TTC549 (cell line): ENCODE measurements at regions not wholly inside any gene's neighbourhood (a gene's known extent, or its start where the extent isn't known, plus 50 kb on each side); places are given as distances from the start of the nearest gene placed in this dataset.

ENCODE experiments used
- FAIRE-seq: peaks from 2 replicates; lab custom pipeline; 2012; peaks lifted over from hg19 to GRCh38; lab: Jason Lieb, UNC

DNA sequence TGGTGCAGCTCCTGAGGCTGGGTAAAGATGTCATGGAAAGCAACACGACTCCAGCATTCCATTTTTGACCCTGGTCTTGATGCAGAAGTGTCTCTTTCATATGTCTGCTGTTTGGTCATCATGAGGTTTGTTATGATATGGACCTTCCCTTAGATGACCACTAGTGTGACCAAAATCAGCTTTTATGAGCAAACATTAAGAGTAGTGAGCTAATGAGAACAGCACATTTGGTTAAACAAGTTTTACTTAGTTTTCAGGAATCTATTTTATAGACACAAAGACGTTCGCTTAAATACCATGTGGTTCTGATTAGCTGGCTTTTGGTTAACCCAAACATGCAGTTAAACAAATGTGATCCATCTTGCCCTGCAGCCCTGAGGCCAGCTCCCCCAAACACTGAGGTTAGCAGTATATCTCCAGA is 56.7 kb upstream of the ACTBL2 start:
- no peak for FAIRE-seq

GRCh38 chr5:57538341-57538955 is 55.8 kb upstream of the ACTBL2 start:
- no peak for FAIRE-seq

DNA sequence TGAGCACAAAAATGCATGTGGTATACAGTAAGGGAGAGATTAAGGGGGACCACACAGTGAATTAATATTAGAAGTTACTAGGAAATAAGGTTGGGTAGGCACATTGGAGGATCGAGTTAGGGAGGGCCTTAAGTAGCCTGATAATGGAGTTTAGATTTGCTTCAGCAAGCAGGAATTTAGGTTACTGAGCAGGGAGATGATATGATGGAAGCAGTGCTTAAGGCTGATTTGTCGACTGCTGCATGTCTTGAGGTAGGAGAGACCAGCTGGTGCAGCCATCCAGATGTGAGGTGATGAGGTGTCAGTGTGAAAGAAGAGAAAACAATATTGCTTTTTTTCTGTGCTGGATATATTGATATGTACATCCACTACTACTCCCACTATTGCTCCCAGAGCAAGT is 55.2 kb upstream of the ACTBL2 start:
- no peak for FAIRE-seq

DNA sequence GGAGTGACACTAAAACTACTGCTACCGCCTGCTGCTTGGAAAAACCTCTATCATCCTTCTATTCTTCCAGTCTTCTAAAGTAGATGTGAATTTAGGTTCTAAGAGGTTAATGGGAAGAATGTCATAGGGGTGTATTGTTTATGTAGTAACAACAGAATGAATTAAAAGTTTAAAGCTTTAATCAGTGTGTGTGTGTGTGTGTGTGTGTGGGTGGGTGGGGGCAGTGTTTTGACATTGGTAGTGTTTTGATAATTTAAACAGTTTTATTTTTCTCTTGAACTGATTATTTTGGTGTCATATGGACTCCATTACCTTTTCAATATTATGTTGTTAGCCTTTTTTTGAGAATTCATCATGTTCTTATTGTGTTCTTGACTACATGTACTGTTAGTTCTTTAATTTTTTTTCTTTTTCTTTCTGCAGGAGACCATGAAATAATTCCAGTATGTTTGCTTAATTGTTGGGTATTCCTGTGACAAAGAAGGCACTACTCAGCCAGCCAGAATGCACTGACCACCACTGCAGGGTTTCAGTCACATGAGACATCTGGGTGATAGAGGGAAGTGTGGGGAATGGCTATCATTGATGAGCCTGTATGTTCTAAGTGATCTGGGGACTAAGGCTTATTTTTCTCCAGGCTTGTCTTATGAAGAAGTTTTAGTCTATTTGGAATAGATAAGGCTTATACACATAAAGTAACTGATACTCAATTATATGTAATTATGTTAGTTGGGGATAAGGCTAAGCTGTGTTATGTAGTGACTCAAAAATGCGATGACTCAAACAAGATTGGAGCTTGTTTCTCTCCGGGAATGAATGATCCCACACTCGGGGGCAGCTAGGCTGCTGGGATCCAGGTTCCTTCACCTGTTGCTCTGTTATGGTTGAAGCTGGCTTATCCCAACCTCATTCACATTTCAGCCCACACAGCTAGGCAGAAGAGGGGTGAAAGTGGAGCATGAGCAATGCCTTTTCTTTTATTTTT is 50.2 kb upstream of the ACTBL2 start:
- no peak for FAIRE-seq
